ENCODE measurements at regions not wholly inside any gene's neighbourhood (a gene's known extent, or its start where the extent isn't known, plus 50 kb on each side); places are given as distances from the start of the nearest gene placed in this dataset.

DNA sequence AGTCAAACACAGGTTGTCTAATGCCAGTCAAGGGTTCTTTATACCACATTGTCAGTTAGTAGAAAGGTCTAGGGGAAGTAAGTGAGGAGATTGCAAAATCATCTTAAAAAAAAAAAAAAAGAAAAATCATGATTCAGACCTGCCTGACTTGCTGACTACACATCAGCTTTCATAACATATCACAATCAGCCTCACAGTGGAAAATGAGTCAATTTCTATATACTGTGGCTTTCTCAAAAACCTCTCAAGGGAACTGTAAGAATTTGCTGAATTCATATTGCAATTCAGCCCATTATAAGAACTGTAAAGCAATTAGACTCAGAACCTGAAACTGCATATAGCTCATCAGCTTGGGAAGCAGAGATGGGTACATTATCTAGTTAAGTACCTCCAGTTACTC, 75.3 kb upstream of the GPC6 start:
- TF ChIP-seq, protein P1, sequence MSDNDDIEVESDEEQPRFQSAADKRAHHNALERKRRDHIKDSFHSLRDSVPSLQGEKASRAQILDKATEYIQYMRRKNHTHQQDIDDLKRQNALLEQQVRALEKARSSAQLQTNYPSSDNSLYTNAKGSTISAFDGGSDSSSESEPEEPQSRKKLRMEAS (IDR thresholded peaks at IDR 0.05; ENCODE audit: insufficient read depth, insufficient read length), result no peak
- TF ChIP-seq, protein P2, sequence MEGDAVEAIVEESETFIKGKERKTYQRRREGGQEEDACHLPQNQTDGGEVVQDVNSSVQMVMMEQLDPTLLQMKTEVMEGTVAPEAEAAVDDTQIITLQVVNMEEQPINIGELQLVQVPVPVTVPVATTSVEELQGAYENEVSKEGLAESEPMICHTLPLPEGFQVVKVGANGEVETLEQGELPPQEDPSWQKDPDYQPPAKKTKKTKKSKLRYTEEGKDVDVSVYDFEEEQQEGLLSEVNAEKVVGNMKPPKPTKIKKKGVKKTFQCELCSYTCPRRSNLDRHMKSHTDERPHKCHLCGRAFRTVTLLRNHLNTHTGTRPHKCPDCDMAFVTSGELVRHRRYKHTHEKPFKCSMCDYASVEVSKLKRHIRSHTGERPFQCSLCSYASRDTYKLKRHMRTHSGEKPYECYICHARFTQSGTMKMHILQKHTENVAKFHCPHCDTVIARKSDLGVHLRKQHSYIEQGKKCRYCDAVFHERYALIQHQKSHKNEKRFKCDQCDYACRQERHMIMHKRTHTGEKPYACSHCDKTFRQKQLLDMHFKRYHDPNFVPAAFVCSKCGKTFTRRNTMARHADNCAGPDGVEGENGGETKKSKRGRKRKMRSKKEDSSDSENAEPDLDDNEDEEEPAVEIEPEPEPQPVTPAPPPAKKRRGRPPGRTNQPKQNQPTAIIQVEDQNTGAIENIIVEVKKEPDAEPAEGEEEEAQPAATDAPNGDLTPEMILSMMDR (IDR thresholded peaks at IDR 0.05; ENCODE audit: extremely low read depth in 1 of 2, insufficient read depth in 1 of 2, low read depth in 1 of 2, low read length in 2 of 2), result no peak
- TF ChIP-seq POLR2AphosphoS5 (IDR thresholded peaks at IDR 0.05; ENCODE audit: insufficient read depth, low read depth, low read length), result no peak

All from endothelial cell of umbilical vein (primary cell).